Transverse colon (tissue), 4 donors: ENCODE measurements at regions not wholly inside any gene's neighbourhood (a gene's known extent, or its start where the extent isn't known, plus 50 kb on each side); places are given as distances from the start of the nearest gene placed in this dataset.

Experiments
- DNase-seq: peaks from one replicate; pipeline ENCODE4 v3.0.0-alpha.2; 2019
- H3K27ac ChIP-seq, 4 donors: fragments of 200-600 bp; sonication (generic); 2 replicates each; pipeline ENCODE4 v1.5.1; 2016 to 2018; ENCODE audit warnings: inconsistent platforms in 4 of 4
- H3K27me3 ChIP-seq: fragments of 200-600 bp; sonication (generic); 2 replicates; pipeline ENCODE4 v1.5.1; 2017; ENCODE audit warnings: inconsistent platforms
- H3K36me3 ChIP-seq, 4 donors: fragments of 200-600 bp; sonication (generic); 2 replicates each; pipeline ENCODE4 v1.5.1; 2017 to 2019; ENCODE audit warnings: inconsistent platforms in 4 of 4
- H3K4me1 ChIP-seq, 4 donors: fragments of 200-600 bp; sonication (generic); 2 replicates each; pipeline ENCODE4 v1.5.1; 2017 to 2020; ENCODE audit warnings: inconsistent platforms in 4 of 4
- H3K4me3 ChIP-seq, 4 donors: fragments of 200-600 bp; sonication (generic); 1 replicate in 1 of 4; 2 replicates in 3 of 4; pipeline versions ENCODE4 v1.5.1 to v1.6.1; 2017 to 2019; ENCODE audit warnings: inconsistent platforms in 4 of 4
- H3K9me3 ChIP-seq, 2 donors: fragments of 200-600 bp; sonication (generic); 2 replicates each; pipeline ENCODE4 v1.5.1; 2017 to 2019; ENCODE audit warnings: inconsistent platforms in 2 of 2
- EP300 ChIP-seq: sonication (generic); formaldehyde crosslinking; IDR thresholded peaks from one replicate; pipeline ENCODE4 v1.6.1; 2017; ENCODE audit warnings: antibody characterized with exemption, low read depth
- POLR2A ChIP-seq: fragments of 450-650 bp; IDR thresholded peaks from one replicate; pipeline ENCODE4 v1.6.1; 2016; ENCODE audit warnings: antibody characterized with exemption, mild to moderate bottlenecking, moderate library complexity
- POLR2AphosphoS5 ChIP-seq, 3 donors: sonication (generic); formaldehyde crosslinking; IDR thresholded peaks; one replicate each; pipeline ENCODE4 v1.6.1; 2016; ENCODE audit warnings: antibody characterized with exemption in 3 of 3
- WGBS, 2 donors: methylation state at CpG; one replicate each; pipeline ENCODE4 v1.1.5; 2018; ENCODE audit warnings: low coverage in 1 of 2; 5-methylcytosine and 5-hydroxymethylcytosine counted together
- in situ Hi-C, 4 donors: fragments of 200-750 bp; cut with MboI; loops; one replicate each; pipeline versions ENCODE4 v1.15.0 to v1.15.1; 2017; ENCODE audit warnings: low sequenced_read_pairs in 3 of 4, low pct_ligation_motif_present in 1 of 4, low pct_unique_long_range_greater_than_20kb in 1 of 4
- intact Hi-C: fragments of 100-400 bp; cut with DNase I; formaldehyde crosslinking; loops from one replicate; pipeline ENCODE4 v1.15.1; 2023; ENCODE audit warnings: low total_unique reads
- TF ChIP-seq, protein P1 (sequence below), 5 experiments: fragments of 200-600 bp in 3 of 5; fragments of 450-650 bp in 2 of 5; sonication (generic) in 3 of 5; IDR thresholded peaks; 1 replicate in 2 of 5; 2 replicates in 3 of 5; pipeline ENCODE4 v1.5.1; 2016 to 2017; ENCODE audit warnings: antibody characterized with exemption in 5 of 5, inconsistent platforms in 3 of 5, mild to moderate bottlenecking in 2 of 5, moderate library complexity in 1 of 5

GRCh38 chr2:104384961-104385360, 469.0 kb upstream of the POU3F3 start:
- no peak overlapping the region for H3K4me3 ChIP-seq
- no peak for DNase-seq
- H3K27ac ChIP-seq: no peak overlapping the region
- H3K27me3 ChIP-seq: no peaks in the 10 kb centered on the region
- TF ChIP-seq POLR2A (no peak), POLR2AphosphoS5 (IDR thresholded peaks at IDR 0.05) (no peak), EP300 (no peak)
- TF ChIP-seq, protein P1, sequence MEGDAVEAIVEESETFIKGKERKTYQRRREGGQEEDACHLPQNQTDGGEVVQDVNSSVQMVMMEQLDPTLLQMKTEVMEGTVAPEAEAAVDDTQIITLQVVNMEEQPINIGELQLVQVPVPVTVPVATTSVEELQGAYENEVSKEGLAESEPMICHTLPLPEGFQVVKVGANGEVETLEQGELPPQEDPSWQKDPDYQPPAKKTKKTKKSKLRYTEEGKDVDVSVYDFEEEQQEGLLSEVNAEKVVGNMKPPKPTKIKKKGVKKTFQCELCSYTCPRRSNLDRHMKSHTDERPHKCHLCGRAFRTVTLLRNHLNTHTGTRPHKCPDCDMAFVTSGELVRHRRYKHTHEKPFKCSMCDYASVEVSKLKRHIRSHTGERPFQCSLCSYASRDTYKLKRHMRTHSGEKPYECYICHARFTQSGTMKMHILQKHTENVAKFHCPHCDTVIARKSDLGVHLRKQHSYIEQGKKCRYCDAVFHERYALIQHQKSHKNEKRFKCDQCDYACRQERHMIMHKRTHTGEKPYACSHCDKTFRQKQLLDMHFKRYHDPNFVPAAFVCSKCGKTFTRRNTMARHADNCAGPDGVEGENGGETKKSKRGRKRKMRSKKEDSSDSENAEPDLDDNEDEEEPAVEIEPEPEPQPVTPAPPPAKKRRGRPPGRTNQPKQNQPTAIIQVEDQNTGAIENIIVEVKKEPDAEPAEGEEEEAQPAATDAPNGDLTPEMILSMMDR (IDR thresholded peaks at IDR 0.05): no peak
- intact Hi-C loops (no loop called here), in situ Hi-C loops (no loop called here)
- no peaks in the 10 kb centered on the region for H3K36me3 ChIP-seq
- no peaks in the 10 kb centered on the region for H3K4me1 ChIP-seq
- 67 to 71% methylated on average over 5 of the region's 5 CpGs for WGBS, 2 donors
- no peaks in the 10 kb centered on the region for H3K9me3 ChIP-seq

DNA sequence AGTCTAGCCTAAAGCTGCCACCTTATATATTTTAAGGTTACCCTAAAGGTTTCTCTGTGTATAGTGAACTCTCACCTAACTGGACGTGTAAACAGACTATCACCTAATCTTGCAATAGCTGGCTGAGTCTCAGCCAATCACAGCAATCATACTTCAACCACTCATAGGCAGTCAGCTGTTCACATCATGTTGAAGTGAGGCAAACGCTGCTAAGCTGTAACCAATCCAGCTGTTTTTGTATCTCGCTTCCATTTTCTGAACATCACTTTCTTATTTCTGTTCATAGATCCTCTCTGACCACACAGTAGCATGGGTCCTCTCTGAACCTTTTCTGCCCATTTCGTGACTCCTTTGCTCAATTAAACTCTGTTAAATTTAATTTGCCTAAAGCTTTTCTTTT, 468.2 kb upstream of the POU3F3 start:
- no peak overlapping the region for H3K27ac ChIP-seq
- H3K27me3 ChIP-seq: no peaks in the 10 kb centered on the region
- no peaks in the 10 kb centered on the region for H3K4me1 ChIP-seq
- 50 to 57% methylated on average over 4 of the region's 4 CpGs for WGBS, 2 donors
- no peak overlapping the region for H3K4me3 ChIP-seq
- TF ChIP-seq POLR2A (no peak), POLR2AphosphoS5 (IDR thresholded peaks at IDR 0.05) (no peak), EP300 (no peak)
- TF ChIP-seq, protein P1 (IDR thresholded peaks at IDR 0.05): no peak
- intact Hi-C loops (no loop called here), in situ Hi-C loops (no loop called here)
- DNase-seq: no peak
- H3K36me3 ChIP-seq: no peaks in the 10 kb centered on the region
- no peaks in the 10 kb centered on the region for H3K9me3 ChIP-seq

- DNase-seq: no peak
- intact Hi-C loops (no loop called here), in situ Hi-C loops (no loop called here)
- H3K27me3 ChIP-seq: no peaks in the 10 kb centered on the region
- H3K4me1 ChIP-seq: no peaks in the 10 kb centered on the region
- TF ChIP-seq, protein P1 (IDR thresholded peaks at IDR 0.05): no peak
- TF ChIP-seq POLR2AphosphoS5 (IDR thresholded peaks at IDR 0.05): no peak
- no peak for TF ChIP-seq EP300
- no peak for TF ChIP-seq POLR2A
- 57 to 64% methylated on average over 2 of the region's 2 CpGs for WGBS, 2 donors
- no peak overlapping the region for H3K27ac ChIP-seq
- no peaks in the 10 kb centered on the region for H3K36me3 ChIP-seq
- no peak overlapping the region for H3K4me3 ChIP-seq
- no peaks in the 10 kb centered on the region for H3K9me3 ChIP-seq
Measured at GRCh38 chr2:104388296-104388695, 465.6 kb upstream of the POU3F3 start.

GRCh38 chr2:104402825-104403224, 451.1 kb upstream of the POU3F3 start:
- WGBS, 2 donors: 88% methylated on average over 3 of the region's 3 CpGs; no CpG with 5 or more reads in 1 of the 2 donors
- no peaks in the 10 kb centered on the region for H3K9me3 ChIP-seq
- no peak overlapping the region for H3K27ac ChIP-seq
- TF ChIP-seq POLR2AphosphoS5 (IDR thresholded peaks at IDR 0.05): no peak
- DNase-seq: no peak
- H3K27me3 ChIP-seq: no peaks in the 10 kb centered on the region
- in situ Hi-C loops (no loop called here), intact Hi-C loops (no loop called here)
- H3K4me1 ChIP-seq: no peaks in the 10 kb centered on the region
- no peak overlapping the region for H3K4me3 ChIP-seq
- no peaks in the 10 kb centered on the region for H3K36me3 ChIP-seq

DNA sequence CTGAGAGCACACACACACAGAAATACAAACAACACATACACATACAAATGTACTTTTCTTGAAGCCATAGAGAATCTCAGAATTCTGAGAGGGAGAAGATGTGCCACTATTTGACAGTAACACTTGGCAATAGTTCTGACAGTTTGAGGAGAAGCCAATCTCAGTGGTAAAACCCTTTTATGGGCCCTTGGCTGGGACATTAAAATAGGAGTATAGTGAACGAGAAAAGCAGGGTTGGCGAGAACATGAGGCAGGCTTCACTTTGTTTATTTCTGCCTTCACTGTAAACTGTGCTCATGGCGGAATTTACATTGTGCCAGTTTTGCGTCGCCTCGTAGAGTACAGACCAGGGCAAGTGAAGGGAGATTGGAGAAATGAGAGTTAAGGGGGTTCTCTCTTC, 449.4 kb upstream of the POU3F3 start:
- 25 to 49% methylated on average over 6 of the region's 6 CpGs for WGBS, 2 donors
- TF ChIP-seq POLR2AphosphoS5 (IDR thresholded peaks at IDR 0.05) (no peak), POLR2A (no peak), EP300 (no peak)
- TF ChIP-seq, protein P1 (IDR thresholded peaks at IDR 0.05): no peak
- Histone ChIP-seq H3K27me3 (no peaks in the 10 kb centered on the region), H3K4me3 (no peak overlapping the region), H3K36me3 (no peaks in the 10 kb centered on the region), H3K27ac (no peak overlapping the region), H3K4me1 (no peaks in the 10 kb centered on the region), H3K9me3 (no peaks in the 10 kb centered on the region)
- intact Hi-C loops: no loop called here
- in situ Hi-C loops: no loop called here
- DNase-seq: no peak
